Astrocyte of the spinal cord (primary cell): ENCODE measurements at regions not wholly inside any gene's neighbourhood (a gene's known extent, or its start where the extent isn't known, plus 50 kb on each side); places are given as distances from the start of the nearest gene placed in this dataset.

ENCODE experiments used
- DNase-seq: peaks from one replicate; pipeline ENCODE4 v3.0.0; 2011; ENCODE audit warnings: low read depth, low spot score
- H3K4me3 ChIP-seq: 2 replicates; pipeline ENCODE4 v1.5.1; 2011; ENCODE audit warnings: low read depth, mild to moderate bottlenecking, low read length, moderate library complexity
- CTCF ChIP-seq: IDR thresholded peaks from 2 replicates; pipeline ENCODE4 v1.5.1; 2012; ENCODE audit warnings: low read depth, mild to moderate bottlenecking, low read length, inconsistent platforms
- in situ Hi-C: cut with HindIII; loops from 2 replicates; pipeline ENCODE4 v1.10.0; 2017; ENCODE audit warnings: low sequenced_read_pairs

DNA sequence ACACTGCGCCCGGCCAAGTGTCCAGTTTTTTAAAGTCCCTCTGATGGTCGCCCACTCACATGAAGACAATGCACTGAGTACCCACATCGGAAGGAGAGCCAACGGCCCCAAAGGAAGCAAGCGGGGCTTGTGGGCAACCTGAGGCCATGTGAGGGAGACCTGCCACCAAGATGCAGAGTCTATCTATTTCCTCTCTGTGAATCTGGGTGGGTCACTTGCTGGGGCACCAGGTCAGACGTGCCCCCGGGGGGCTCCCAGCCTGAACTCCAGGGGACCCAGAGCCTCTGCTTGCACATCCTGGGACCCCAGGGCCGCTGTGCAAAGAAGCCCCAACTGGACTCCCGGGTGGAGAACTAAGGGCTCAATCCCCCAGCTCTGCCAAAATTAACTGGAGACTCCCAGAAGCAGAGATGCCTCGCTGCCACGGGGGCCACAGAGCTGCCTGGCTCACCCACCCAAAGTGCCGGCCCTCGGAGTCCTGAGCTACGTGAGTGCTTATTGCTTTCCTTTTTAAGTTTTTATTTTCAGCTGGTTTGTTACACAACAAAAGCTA is 106.4 kb downstream of the BRD1 start:
- in situ Hi-C loops: no loop called here
- H3K4me3 ChIP-seq: no peak overlapping the region
- no peak for TF ChIP-seq CTCF
- no peak for DNase-seq

GRCh38 chr22:49720279-49720959 is 107.3 kb downstream of the BRD1 start:
- DNase-seq: no peak
- in situ Hi-C loops: no loop called here
- no peak for TF ChIP-seq CTCF
- H3K4me3 ChIP-seq: no peak overlapping the region

GRCh38 chr22:49719046-49719445 is 108.6 kb downstream of the BRD1 start:
- H3K4me3 ChIP-seq: no peak overlapping the region
- in situ Hi-C loops: no loop called here
- TF ChIP-seq CTCF: no peak
- DNase-seq: no peak

DNA sequence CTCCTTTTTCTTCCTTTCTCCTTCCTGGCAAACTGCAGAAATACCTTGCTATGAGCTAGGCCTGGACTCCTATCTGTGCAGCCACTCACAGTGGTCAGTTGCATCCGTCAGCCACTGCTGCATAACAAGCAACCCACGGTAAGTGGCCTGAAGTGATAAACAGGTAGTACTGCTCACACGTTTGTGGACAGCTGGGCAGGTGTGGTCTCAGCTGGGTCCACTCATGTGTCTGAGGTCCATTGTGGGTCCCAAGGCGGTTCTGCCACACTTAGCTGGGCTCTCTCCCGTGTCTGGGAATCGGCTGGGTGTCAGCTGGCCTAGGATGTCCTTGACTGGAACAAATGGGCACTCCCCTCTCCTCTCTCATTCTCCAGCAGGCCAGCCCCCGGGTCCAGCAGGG is 109.3 kb downstream of the BRD1 start:
- in situ Hi-C loops: no loop called here
- no peak for TF ChIP-seq CTCF
- no peak overlapping the region for H3K4me3 ChIP-seq
- no peak for DNase-seq

- no peak for TF ChIP-seq CTCF
- H3K4me3 ChIP-seq: no peak overlapping the region
- DNase-seq: no peak
- in situ Hi-C loops: no loop called here
These were observed 110.3 kb downstream of the BRD1 start for GRCh38 chr22:49717322-49717919.

GRCh38 chr22:49716441-49716840 is 111.2 kb downstream of the BRD1 start:
- no peak for TF ChIP-seq CTCF
- in situ Hi-C loops: no loop called here
- no peak for DNase-seq
- no peak overlapping the region for H3K4me3 ChIP-seq
